Fibroblast of lung (primary cell): ENCODE measurements at regions not wholly inside any gene's neighbourhood (a gene's known extent, or its start where the extent isn't known, plus 50 kb on each side); places are given as distances from the start of the nearest gene placed in this dataset.

Experiments used
- DNase-seq, 2 donors: peaks; one replicate each; pipeline versions ENCODE4 v3.0.0 to v3.0.0-alpha.2; 2010; ENCODE audit warnings: low read depth in 2 of 2
- H2AFZ ChIP-seq: 2 replicates; pipeline ENCODE4 v1.5.1; 2012; ENCODE audit warnings: low read length, control low read depth, inconsistent platforms
- H3K27ac ChIP-seq: 2 replicates; pipeline ENCODE4 v1.5.1; 2011; ENCODE audit warnings: low read length, control low read depth; ENCODE audit not compliant: insufficient read depth
- H3K27me3 ChIP-seq: 2 replicates; pipeline ENCODE4 v1.5.1; 2011; ENCODE audit warnings: mild to moderate bottlenecking, low read length; ENCODE audit not compliant: control insufficient read depth, insufficient read depth
- H3K36me3 ChIP-seq: 2 replicates; pipeline ENCODE4 v1.5.1; 2011; ENCODE audit warnings: low read length; ENCODE audit not compliant: control insufficient read depth, insufficient read depth
- H3K4me1 ChIP-seq: 2 replicates; pipeline ENCODE4 v1.5.1; 2011; ENCODE audit warnings: low read length; ENCODE audit not compliant: control insufficient read depth, insufficient read depth; ENCODE audit errors: extremely low read depth
- H3K4me2 ChIP-seq: 2 replicates; pipeline ENCODE4 v1.5.1; 2011; ENCODE audit warnings: low read length, control low read depth; ENCODE audit not compliant: insufficient read depth; ENCODE audit errors: extremely low read depth
- H3K4me3 ChIP-seq, 4 experiments: fragments of 200-600 bp in 1 of 4; sonication (generic) in 1 of 4; replicated peaks in 1 of 4; 2 replicates each; pipeline ENCODE4 v1.5.1; 2011 to 2016; ENCODE audit warnings: low read length in 4 of 4, low read depth in 3 of 4, mild to moderate bottlenecking in 3 of 4, control low read depth in 2 of 4, inconsistent platforms in 1 of 4, mixed read lengths in 1 of 4; ENCODE audit not compliant: insufficient read depth in 1 of 4; ENCODE audit errors: control extremely low read depth in 1 of 4
- H3K79me2 ChIP-seq: 2 replicates; pipeline ENCODE4 v1.5.1; 2012; ENCODE audit warnings: mild to moderate bottlenecking, low read length, inconsistent platforms; ENCODE audit not compliant: control insufficient read depth, insufficient read depth
- H3K9ac ChIP-seq: 2 replicates; pipeline ENCODE4 v1.5.1; 2011; ENCODE audit warnings: mild to moderate bottlenecking, low read length, control low read depth; ENCODE audit not compliant: insufficient read depth
- H3K9me3 ChIP-seq: 2 replicates; pipeline ENCODE4 v1.5.1; 2012; ENCODE audit warnings: low read depth, low read length; ENCODE audit not compliant: control insufficient read depth, insufficient read depth
- H4K20me1 ChIP-seq: 2 replicates; pipeline ENCODE4 v1.5.1; 2011; ENCODE audit warnings: low read length; ENCODE audit not compliant: control insufficient read depth, insufficient read depth; ENCODE audit errors: extremely low read depth
- CTCF ChIP-seq, 2 donors: IDR thresholded peaks in 1 of 2; conservative IDR thresholded peaks in 1 of 2; 1 replicate in 1 of 2; 2 replicates in 1 of 2; pipeline ENCODE4 v1.5.1; 2011 to 2012; ENCODE audit warnings: low read length in 2 of 2, control low read depth in 1 of 2, inconsistent platforms in 1 of 2, low read depth in 1 of 2, mild to moderate bottlenecking in 1 of 2
- EZH2 ChIP-seq: IDR thresholded peaks from 2 replicates; pipeline ENCODE4 v1.5.1; 2012; ENCODE audit warnings: low read length, control low read depth, mild to moderate bottlenecking; ENCODE audit errors: missing control alignments

DNA sequence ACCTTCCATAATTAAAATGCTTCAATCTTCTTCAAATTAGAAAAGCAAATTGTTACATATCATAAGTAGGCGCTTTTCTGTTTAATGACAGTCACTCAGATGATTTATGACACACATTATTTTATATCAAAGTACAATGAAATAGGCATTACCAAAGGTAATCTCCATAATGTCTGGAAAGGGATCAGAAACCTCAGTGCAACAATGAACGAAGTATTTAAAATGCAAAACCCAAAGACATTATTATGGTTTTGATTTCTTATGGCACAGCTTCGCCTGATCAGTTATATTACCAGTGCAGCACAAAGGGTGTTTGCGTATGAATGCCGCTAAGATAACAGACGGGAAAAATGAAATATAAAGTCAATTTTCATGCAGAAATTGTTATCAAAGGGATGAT, 162.2 kb upstream of the MEIS1 start:
- no peak overlapping the region for H3K4me2 ChIP-seq
- H4K20me1 ChIP-seq = no peaks in the 10 kb centered on the region
- H3K4me3 ChIP-seq = no peak overlapping the region
- H3K27ac ChIP-seq = no peak overlapping the region
- no peaks in the 10 kb centered on the region for H3K36me3 ChIP-seq
- H3K9ac ChIP-seq = no peak overlapping the region
- no peaks in the 10 kb centered on the region for H3K27me3 ChIP-seq
- H3K4me1 ChIP-seq = no peaks in the 10 kb centered on the region
- no peak overlapping the region for H2AFZ ChIP-seq
- no peaks in the 10 kb centered on the region for H3K79me2 ChIP-seq
- H3K9me3 ChIP-seq = no peaks in the 10 kb centered on the region
- no peak for TF ChIP-seq EZH2
- no peak for TF ChIP-seq CTCF (conservative IDR thresholded peaks at IDR 0.05 in 1 of 2, IDR thresholded peaks at IDR 0.05 in 1 of 2; ENCODE audit: low read depth in 1 of 2, low read length in 2 of 2)
- no peak for DNase-seq

DNA sequence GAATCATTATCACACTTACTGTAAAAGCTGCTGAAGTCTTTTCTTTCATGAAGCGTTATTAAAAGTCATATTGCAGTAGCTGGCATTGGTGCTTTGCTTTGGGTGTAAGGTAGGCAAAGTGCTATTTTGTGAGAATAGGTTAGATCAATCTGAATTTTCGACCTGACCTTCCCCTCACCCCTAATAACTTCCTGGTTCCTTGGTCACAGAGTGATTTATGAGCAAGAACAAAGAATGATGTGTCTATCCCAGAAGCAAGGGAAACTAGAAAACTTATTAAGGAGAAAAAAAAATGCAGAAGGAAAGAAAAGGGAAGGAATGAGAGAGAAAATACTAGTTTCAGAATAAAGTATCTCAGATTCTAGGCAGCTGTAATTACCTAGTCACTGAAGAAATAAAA, 163.1 kb upstream of the MEIS1 start:
- no peak overlapping the region for H3K9ac ChIP-seq

GRCh38 chr2:66270247-66270646, 164.7 kb upstream of the MEIS1 start:
- no peak for TF ChIP-seq CTCF (conservative IDR thresholded peaks at IDR 0.05 in 1 of 2, IDR thresholded peaks at IDR 0.05 in 1 of 2; ENCODE audit: low read depth in 1 of 2, low read length in 2 of 2)
- TF ChIP-seq EZH2 = no peak
- DNase-seq = no peak
- no peaks in the 10 kb centered on the region for H3K79me2 ChIP-seq

More for the DNA sequence above, 163.1 kb upstream of the MEIS1 start:
- no peak overlapping the region for H3K4me3 ChIP-seq
- H3K36me3 ChIP-seq = no peaks in the 10 kb centered on the region
- H3K27ac ChIP-seq = no peak overlapping the region
- no peaks in the 10 kb centered on the region for H3K9me3 ChIP-seq
- H3K79me2 ChIP-seq = no peaks in the 10 kb centered on the region
- no peak for DNase-seq
- H4K20me1 ChIP-seq = no peaks in the 10 kb centered on the region
- no peak overlapping the region for H3K4me2 ChIP-seq
- TF ChIP-seq CTCF (conservative IDR thresholded peaks at IDR 0.05 in 1 of 2, IDR thresholded peaks at IDR 0.05 in 1 of 2; ENCODE audit: low read depth in 1 of 2, low read length in 2 of 2) (no peak), EZH2 (no peak)
- no peaks in the 10 kb centered on the region for H3K4me1 ChIP-seq
- no peaks in the 10 kb centered on the region for H3K27me3 ChIP-seq
- H2AFZ ChIP-seq = no peak overlapping the region

More at GRCh38 chr2:66270247-66270646, 164.7 kb upstream of the MEIS1 start:
- Histone ChIP-seq H3K36me3 (no peaks in the 10 kb centered on the region), H3K9ac (no peak overlapping the region), H3K4me3 (no peak overlapping the region), H3K27ac (no peak overlapping the region), H3K27me3 (no peaks in the 10 kb centered on the region), H3K4me1 (no peaks in the 10 kb centered on the region), H2AFZ (no peak overlapping the region), H4K20me1 (no peaks in the 10 kb centered on the region), H3K4me2 (no peak overlapping the region), H3K9me3 (no peaks in the 10 kb centered on the region)
